ENCODE measurements at regions not wholly inside any gene's neighbourhood (a gene's known extent, or its start where the extent isn't known, plus 50 kb on each side); places are given as distances from the start of the nearest gene placed in this dataset.
"Not testable (repeated sequence)": the region's sequence is repeated elsewhere in the genome, so short reads cannot be mapped to it uniquely, and the experiment has no call there.

GRCh38 chr18:30819619-30820018 is 222.9 kb downstream of the DSC3 start:
- no peak for DNase-seq

- DNase-seq: no peak
Measured at GRCh38 chr18:30814446-30814845, 228.1 kb downstream of the DSC3 start.

DNA sequence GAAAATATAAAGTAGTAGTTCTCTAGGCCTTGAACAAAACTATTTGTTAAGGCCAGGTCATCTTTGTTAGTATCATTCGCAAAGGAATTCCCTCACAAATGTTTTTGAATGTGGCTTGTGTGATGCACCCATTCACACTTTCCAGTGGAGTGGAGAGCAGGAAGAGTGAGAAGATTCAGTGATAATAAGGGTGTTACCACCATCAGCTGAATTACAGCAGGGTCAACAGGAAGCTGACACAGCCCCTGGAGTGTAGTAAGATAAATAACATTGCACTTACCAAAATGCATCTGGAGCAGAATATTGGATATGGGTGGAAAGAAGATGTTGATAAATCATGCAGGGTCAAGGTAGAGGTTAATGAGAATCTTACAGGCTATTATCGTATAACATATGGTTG is 231.0 kb downstream of the DSC3 start:
- no peak for DNase-seq

- no peak for DNase-seq
Measured at GRCh38 chr18:30810580-30810979, 232.0 kb downstream of the DSC3 start.

DNA sequence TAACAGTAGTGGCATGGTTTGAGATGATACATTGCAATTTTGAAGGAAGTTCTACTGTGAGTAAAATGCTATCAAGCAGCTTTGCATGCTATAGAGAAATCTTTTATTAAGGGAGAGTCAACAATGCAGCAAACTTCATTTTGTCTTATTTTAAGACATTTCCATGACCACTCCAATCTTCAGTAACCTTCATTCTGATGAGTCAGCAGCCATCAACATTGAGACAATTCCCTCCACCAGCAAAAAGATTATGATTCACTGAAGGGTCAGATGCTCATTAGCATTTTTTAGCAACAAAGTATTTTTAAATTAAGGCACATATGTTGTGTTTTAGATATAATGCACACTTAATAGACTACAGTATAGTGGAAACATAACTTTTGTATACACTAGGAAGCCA is 235.7 kb downstream of the DSC3 start:
- DNase-seq: no peak

DNA sequence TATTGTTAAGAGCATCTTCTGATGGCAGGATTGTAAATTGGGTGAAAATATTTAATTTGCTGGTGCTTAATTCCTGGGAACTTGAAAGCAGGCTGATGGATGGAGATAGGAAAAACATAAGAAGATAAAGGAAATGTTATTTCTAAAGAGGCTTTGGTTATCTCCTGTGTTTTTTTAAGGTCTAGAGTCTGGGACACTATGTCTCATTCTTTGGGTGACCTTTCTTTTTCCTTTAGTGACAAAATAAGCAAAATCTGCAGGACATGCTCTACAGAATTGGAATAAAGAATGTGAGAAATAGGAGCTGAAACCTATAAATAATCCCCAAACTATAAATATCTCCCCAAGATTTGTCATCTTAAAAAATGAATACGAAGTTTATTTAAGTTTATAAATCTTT is 241.7 kb downstream of the DSC3 start:
- DNase-seq: no peak

DNA sequence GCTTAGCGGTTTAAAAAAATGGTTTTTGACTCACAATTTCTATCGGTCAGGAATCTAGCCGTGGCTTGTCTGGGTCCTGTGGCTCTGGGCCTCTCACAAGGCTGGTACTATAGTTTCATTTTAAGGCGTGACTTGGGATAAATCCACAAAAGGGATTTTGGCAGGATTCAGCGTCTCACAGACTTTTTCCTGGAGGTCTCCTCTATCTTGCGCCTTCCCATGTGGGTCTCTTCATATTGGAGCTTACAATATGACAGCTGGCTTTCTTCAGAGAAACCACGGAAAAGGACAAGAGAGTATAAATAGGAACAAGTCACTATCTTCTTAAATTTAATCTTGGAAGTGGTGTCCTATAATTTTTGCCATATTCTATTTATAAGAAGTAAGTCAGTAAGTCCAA is 250.5 kb downstream of the DSC3 start:
- DNase-seq: no peak

- DNase-seq: not testable (repeated sequence)
Measured at GRCh38 chr18:30788411-30788991, 254.0 kb downstream of the DSC3 start.

- no peak for DNase-seq
Measured at GRCh38 chr18:30787410-30787809, 255.1 kb downstream of the DSC3 start.

- DNase-seq: no peak
Measured at GRCh38 chr18:30781601-30782000, 260.9 kb downstream of the DSC3 start.

DNA sequence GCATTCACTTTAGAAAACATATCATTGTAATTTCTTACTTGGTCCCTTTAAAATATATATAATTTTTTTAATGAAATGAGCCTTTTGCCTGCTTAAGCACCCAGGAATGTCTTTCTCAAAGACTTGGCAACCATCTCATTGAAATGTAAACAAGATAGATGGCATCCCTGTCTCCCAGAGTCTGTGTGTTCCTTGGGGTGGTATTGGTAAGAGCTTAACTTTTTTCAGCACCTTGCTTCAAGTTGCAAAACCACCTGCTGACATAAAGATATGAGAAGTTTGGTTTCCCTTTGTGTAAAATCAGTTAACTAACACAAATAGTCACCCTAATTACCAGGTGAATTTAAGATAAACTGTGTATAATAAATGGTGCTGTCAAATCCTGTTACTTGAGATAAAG is 266.9 kb downstream of the DSC3 start:
- no peak for DNase-seq

GRCh38 chr18:30772170-30772569 is 270.4 kb downstream of the DSC3 start:
- not testable (repeated sequence) for DNase-seq

DNA sequence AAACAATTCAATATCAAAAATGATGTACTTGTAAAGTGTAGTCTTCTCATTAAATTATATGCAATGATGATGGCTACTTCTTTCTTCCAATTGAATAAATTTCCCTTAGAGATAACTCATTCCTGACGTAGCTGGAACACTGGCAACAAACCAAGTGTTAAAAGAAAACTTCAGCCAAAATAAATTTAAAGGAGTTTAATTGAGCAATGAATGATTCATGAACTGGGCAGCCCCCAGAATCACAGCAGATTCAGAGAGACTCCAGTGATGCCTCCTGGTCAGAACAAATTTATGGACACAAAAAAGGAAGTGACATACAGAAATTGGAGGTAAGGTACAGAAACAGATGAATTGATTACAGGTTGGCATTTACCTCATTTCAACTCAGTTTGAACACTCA is 276.5 kb downstream of the DSC3 start:
- DNase-seq: no peak

DNA sequence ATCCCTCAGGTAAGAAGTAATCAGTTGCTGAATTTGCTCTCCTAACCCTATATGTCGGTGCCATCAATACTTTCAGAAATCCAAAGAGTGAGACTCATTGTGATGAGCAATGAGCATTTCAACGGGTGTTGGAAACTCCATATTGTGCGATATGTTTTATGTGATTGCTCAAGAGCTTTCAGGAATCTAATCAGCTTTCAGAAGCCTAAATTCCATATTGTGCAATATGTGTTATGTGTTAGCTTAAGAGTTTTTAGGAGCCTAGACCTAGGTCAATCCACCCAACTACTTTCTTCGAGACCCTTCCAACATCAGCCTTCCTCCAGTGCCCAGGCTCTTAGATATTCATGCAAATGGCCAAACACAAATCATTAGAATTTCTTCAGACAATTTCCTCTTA is 277.3 kb downstream of the DSC3 start:
- no peak for DNase-seq

DNA sequence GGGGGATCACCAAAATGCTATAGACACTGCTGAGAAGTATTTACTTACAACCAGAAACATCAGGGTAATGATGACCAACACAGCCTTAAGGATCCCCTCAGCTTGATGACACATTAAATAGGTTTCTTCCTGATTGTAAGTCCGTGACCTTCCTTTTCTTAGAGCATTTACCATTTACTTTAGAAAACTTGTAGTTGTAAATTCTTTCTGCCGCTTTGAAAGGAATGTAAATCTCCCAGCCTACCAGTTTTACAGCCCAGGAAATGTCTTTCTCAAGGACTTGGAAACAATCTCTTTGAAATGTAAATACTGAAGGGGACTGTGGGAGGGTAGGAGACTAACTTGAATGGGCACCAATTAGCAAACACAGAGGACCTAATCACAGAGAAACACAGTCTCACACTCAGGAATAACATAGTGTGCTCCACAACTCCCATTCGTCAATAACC is 278.6 kb downstream of the DSC3 start:
- DNase-seq: no peak

- DNase-seq: no peak
Measured at GRCh38 chr18:30754846-30755245, 287.7 kb downstream of the DSC3 start.

- DNase-seq: no peak
Measured at GRCh38 chr18:30748541-30748940, 294.0 kb downstream of the DSC3 start.

DNA sequence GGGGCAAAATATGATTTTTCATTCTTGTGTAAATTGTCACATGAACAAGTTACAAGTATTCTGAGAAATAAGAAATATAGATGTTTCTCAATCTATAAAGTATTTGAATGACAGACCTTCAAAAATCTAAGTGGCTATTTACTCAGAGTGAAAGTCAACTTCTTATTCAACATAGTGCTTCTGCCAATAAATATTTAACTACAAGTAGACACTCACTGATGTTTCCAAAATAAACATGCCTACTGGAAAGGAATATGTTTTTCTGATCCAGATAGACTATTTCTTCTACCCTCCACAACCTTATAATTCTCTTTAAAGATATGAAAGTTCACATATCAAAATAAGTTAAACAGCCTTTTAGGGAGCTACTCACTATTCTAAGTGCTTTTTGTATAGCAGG is 296.3 kb downstream of the DSC3 start:
- DNase-seq: no peak

DNA sequence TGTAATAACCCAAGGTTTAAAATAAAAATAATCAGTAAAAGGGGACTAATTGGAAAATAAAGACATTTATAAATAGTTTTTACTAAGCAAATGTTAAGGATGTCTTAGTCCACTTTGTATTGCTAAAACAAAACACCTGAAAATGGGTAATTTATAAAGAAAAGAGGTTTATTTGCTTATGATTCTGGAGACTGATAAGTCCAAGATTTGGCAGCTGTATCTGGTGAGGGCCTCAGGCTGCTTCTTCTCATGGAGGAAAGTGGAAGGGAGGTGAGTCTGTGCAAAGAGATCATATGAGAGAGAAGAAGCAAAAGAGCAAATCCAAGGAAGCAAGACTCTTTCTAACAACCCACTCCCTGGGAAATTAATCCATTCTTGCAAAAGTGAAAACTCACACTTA is 299.5 kb downstream of the DSC3 start:
- no peak for DNase-seq

DNA sequence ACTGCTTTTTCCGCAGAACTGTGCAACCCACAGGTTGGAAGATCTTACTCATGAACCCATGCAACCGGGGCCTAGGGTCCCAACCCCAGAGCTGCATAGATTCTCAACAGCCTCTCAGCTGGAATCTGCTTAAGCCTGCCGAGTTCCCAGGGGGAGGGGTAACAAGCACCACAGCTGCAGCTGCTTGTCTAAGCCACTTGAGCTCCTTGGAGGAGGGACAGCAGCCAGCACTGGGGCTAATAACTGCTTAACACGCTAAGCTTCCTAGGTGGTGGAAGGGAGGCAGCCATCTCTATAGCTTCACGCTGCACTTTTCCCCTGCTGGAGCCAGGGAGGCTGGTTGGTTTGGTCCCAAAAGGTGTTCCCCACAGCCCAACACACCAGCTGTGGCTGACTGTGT is 311.6 kb downstream of the DSC3 start:
- no peak for DNase-seq

- DNase-seq: no peak
Measured at GRCh38 chr18:30727849-30728248, 314.7 kb downstream of the DSC3 start.

- DNase-seq: no peak
Measured at GRCh38 chr18:30713299-30713698, 329.2 kb downstream of the DSC3 start.

DNA sequence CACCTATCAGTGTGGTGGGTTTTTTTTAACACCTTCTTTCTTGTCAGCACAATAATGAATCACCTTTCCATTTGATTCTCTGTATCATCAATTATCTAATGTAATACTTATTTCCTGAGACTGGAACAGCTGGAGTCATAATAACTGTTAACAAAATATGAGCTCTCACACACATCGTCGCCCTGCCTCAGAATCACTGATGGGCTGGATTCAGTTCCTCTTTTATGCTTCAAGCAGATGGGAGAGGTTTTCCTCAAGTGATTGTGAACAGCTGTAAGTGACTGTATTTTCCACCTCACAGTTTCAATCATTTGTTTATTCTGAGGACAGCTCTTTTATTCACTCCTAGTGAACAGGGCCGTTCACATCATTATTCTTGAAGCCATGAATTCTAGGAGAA is 330.2 kb downstream of the DSC3 start:
- DNase-seq: no peak

- no peak for DNase-seq
Measured at GRCh38 chr18:30709595-30709994, 332.9 kb downstream of the DSC3 start.

GRCh38 chr18:30705943-30706342 is 336.6 kb downstream of the DSC3 start:
- no peak for DNase-seq
